Prostate gland (tissue), 2 donors: ENCODE measurements at regions not wholly inside any gene's neighbourhood (a gene's known extent, or its start where the extent isn't known, plus 50 kb on each side); places are given as distances from the start of the nearest gene placed in this dataset.

ENCODE experiments used
- POLR2A ChIP-seq: fragments of 450-650 bp; IDR thresholded peaks from one replicate; pipeline ENCODE4 v1.6.1; 2016; ENCODE audit warnings: antibody characterized with exemption, mild to moderate bottlenecking
- POLR2AphosphoS5 ChIP-seq: sonication (generic); formaldehyde crosslinking; IDR thresholded peaks from one replicate; pipeline ENCODE4 v1.6.1; 2017; ENCODE audit warnings: antibody characterized with exemption
- TF ChIP-seq, protein P1 (sequence below), 4 experiments: fragments of 200-600 bp in 2 of 4; fragments of 450-650 bp in 2 of 4; sonication (generic) in 2 of 4; IDR thresholded peaks; 1 replicate in 3 of 4; 2 replicates in 1 of 4; pipeline ENCODE4 v1.5.1; 2016 to 2019; ENCODE audit warnings: antibody characterized with exemption in 4 of 4, mild to moderate bottlenecking in 2 of 4, moderate library complexity in 2 of 4

- TF ChIP-seq, protein P1, sequence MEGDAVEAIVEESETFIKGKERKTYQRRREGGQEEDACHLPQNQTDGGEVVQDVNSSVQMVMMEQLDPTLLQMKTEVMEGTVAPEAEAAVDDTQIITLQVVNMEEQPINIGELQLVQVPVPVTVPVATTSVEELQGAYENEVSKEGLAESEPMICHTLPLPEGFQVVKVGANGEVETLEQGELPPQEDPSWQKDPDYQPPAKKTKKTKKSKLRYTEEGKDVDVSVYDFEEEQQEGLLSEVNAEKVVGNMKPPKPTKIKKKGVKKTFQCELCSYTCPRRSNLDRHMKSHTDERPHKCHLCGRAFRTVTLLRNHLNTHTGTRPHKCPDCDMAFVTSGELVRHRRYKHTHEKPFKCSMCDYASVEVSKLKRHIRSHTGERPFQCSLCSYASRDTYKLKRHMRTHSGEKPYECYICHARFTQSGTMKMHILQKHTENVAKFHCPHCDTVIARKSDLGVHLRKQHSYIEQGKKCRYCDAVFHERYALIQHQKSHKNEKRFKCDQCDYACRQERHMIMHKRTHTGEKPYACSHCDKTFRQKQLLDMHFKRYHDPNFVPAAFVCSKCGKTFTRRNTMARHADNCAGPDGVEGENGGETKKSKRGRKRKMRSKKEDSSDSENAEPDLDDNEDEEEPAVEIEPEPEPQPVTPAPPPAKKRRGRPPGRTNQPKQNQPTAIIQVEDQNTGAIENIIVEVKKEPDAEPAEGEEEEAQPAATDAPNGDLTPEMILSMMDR (IDR thresholded peaks at IDR 0.05): no peak
- TF ChIP-seq POLR2AphosphoS5 (no peak), POLR2A (no peak)
Observed at GRCh38 chr3:176155012-176155411, 1042.3 kb downstream of the TBL1XR1 start.
